CD4-positive, alpha-beta memory T cell (primary cell): ENCODE measurements at regions not wholly inside any gene's neighbourhood (a gene's known extent, or its start where the extent isn't known, plus 50 kb on each side); places are given as distances from the start of the nearest gene placed in this dataset.

ENCODE experiments used
- CTCF ChIA-PET: fragments of 350-600 bp; sonication (Branson Sonifier 250); formaldehyde crosslinking; loops from one replicate; lab custom pipeline; 2021; ENCODE audit warnings: inconsistent platforms; ENCODE audit not compliant: partially characterized antibody; lab: Charles Lee
- POLR2A ChIA-PET: fragments of 350-600 bp; sonication (Branson Sonifier 250); formaldehyde crosslinking; loops from one replicate; lab custom pipeline; 2021; ENCODE audit not compliant: partially characterized antibody; lab: Charles Lee
- DNase-seq, 5 donors: peaks; one replicate each; pipeline versions ENCODE4 v3.0.0 to v3.0.0-alpha.2; 2020 to 2022; ENCODE audit warnings: mixed read lengths in 1 of 5
- H3K27ac ChIP-seq: one replicate; pipeline ENCODE4 v1.7.0; 2013; ENCODE audit warnings: low read depth, low read length
- H3K27me3 ChIP-seq: 2 replicates; pipeline ENCODE4 v1.7.0; 2013; ENCODE audit warnings: mild to moderate bottlenecking, low read length, moderate library complexity; ENCODE audit not compliant: insufficient read depth
- H3K36me3 ChIP-seq: 2 replicates; pipeline ENCODE4 v1.7.0; 2013; ENCODE audit warnings: mild to moderate bottlenecking, low read length, moderate library complexity; ENCODE audit not compliant: insufficient read depth
- H3K4me1 ChIP-seq: 2 replicates; pipeline ENCODE4 v1.7.0; 2013; ENCODE audit warnings: mild to moderate bottlenecking, low read length, moderate library complexity; ENCODE audit not compliant: insufficient read depth
- H3K4me3 ChIP-seq, 2 donors: one replicate each; pipeline ENCODE4 v1.7.0; 2013; ENCODE audit warnings: low read length in 2 of 2, mild to moderate bottlenecking in 1 of 2
- H3K9me3 ChIP-seq, 2 donors: one replicate each; pipeline ENCODE4 v1.7.0; 2013; ENCODE audit warnings: low read length in 2 of 2, control low read depth in 1 of 2; ENCODE audit not compliant: control insufficient read depth in 1 of 2
- H3K27ac Mint-ChIP-seq, 7 donors: one replicate each; pipeline ENCODE4 v1.8.0; 2020 to 2021; ENCODE audit warnings: mixed read lengths in 7 of 7, mild to moderate bottlenecking in 6 of 7, inconsistent platforms in 3 of 7, moderate library complexity in 3 of 7
- H3K27me3 Mint-ChIP-seq, 2 donors: one replicate each; pipeline ENCODE4 v1.8.0; 2020 to 2021; ENCODE audit warnings: mixed read lengths in 2 of 2
- H3K36me3 Mint-ChIP-seq, 2 donors: one replicate each; pipeline ENCODE4 v1.8.0; 2020 to 2021; ENCODE audit warnings: mixed read lengths in 2 of 2, inconsistent platforms in 1 of 2, mild to moderate bottlenecking in 1 of 2
- H3K4me1 Mint-ChIP-seq, 4 donors: one replicate each; pipeline ENCODE4 v1.8.0; 2020 to 2021; ENCODE audit warnings: mixed read lengths in 4 of 4, mild to moderate bottlenecking in 1 of 4
- H3K4me3 Mint-ChIP-seq, 8 donors: one replicate each; pipeline ENCODE4 v1.8.0; 2020 to 2021; ENCODE audit warnings: mixed read lengths in 8 of 8, mild to moderate bottlenecking in 7 of 8, moderate library complexity in 6 of 8, inconsistent platforms in 3 of 8
- H3K9me3 Mint-ChIP-seq, 8 donors: one replicate each; pipeline ENCODE4 v1.8.0; 2020 to 2021; ENCODE audit warnings: mixed read lengths in 8 of 8, mild to moderate bottlenecking in 5 of 8, inconsistent platforms in 3 of 8, moderate library complexity in 1 of 8
- intact Hi-C: fragments of 100-400 bp; cut with micrococcal nuclease; formaldehyde crosslinking; loops from one replicate; pipeline ENCODE4 v1.15.1; 2023

- no peak overlapping the region for H3K27ac Mint-ChIP-seq
- no peak overlapping the region for H3K4me3 Mint-ChIP-seq
- H3K27me3 ChIP-seq: no peaks in the 10 kb centered on the region
- no peaks in the 10 kb centered on the region for H3K36me3 Mint-ChIP-seq
- no peak overlapping the region for H3K27ac ChIP-seq
- intact Hi-C loops: no loop called here
- H3K4me1 ChIP-seq: peaks cover 7% of the 10 kb centered on the region
- peaks cover 6 to 16% of the 10 kb centered on the region in 2 donors for H3K27me3 Mint-ChIP-seq
- H3K9me3 Mint-ChIP-seq: no peaks in the 10 kb centered on the region
- DNase-seq: no peak
- H3K9me3 ChIP-seq: no peaks in the 10 kb centered on the region
- POLR2A ChIA-PET: no interaction called here
- peaks cover 5 to 17% (median 8%) of the 10 kb centered on the region in 4 donors for H3K4me1 Mint-ChIP-seq
- H3K36me3 ChIP-seq: no peaks in the 10 kb centered on the region
- no peak overlapping the region for H3K4me3 ChIP-seq
- CTCF ChIA-PET: interaction anchor here (0.6 to 2.8 kb wide), 8 partner anchors 8 to 571 kb away, joined by 3 to 27 read pairs (median 6); no protein-coding TSS in a partner anchor
Observed at GRCh38 chr2:234546770-234547169, 49.9 kb upstream of the ARL4C start.
